ENCODE measurements at regions not wholly inside any gene's neighbourhood (a gene's known extent, or its start where the extent isn't known, plus 50 kb on each side); places are given as distances from the start of the nearest gene placed in this dataset.

- H3K4me3 ChIP-seq (ENCODE audit: control insufficient read depth, low read depth, low read length), result no peak overlapping the region
- DNase-seq (ENCODE audit: low read depth), result peak; percentile 14
- no peak for TF ChIP-seq CTCF (conservative IDR thresholded peaks at IDR 0.05; ENCODE audit: control insufficient read depth, insufficient read depth, low read depth, low read length)
Measured at GRCh38 chr20:39312676-39313075, 350.5 kb downstream of the DHX35 start.

GRCh38 chr20:39311851-39312506 lies 349.8 kb downstream of the DHX35 start:
- no peak overlapping the region for H3K4me3 ChIP-seq (ENCODE audit: control insufficient read depth, low read depth, low read length)
- TF ChIP-seq CTCF (conservative IDR thresholded peaks at IDR 0.05; ENCODE audit: control insufficient read depth, insufficient read depth, low read depth, low read length), result no peak
- no peak for DNase-seq (ENCODE audit: low read depth)

- no peak overlapping the region for H3K4me3 ChIP-seq (ENCODE audit: control insufficient read depth, low read depth, low read length)
- no peak for TF ChIP-seq CTCF (conservative IDR thresholded peaks at IDR 0.05; ENCODE audit: control insufficient read depth, insufficient read depth, low read depth, low read length)
- DNase-seq (ENCODE audit: low read depth), result no peak
Measured at GRCh38 chr20:39310363-39310995, 348.3 kb downstream of the DHX35 start.

GRCh38 chr20:39309458-39309857 lies 347.3 kb downstream of the DHX35 start:
- no peak for DNase-seq (ENCODE audit: low read depth)
- no peak for TF ChIP-seq CTCF (conservative IDR thresholded peaks at IDR 0.05; ENCODE audit: control insufficient read depth, insufficient read depth, low read depth, low read length)
- H3K4me3 ChIP-seq (ENCODE audit: control insufficient read depth, low read depth, low read length), result no peak overlapping the region

- no peak for TF ChIP-seq CTCF (conservative IDR thresholded peaks at IDR 0.05; ENCODE audit: control insufficient read depth, insufficient read depth, low read depth, low read length)
- no peak for DNase-seq (ENCODE audit: low read depth)
- no peak overlapping the region for H3K4me3 ChIP-seq (ENCODE audit: control insufficient read depth, low read depth, low read length)
Measured at GRCh38 chr20:39302312-39302711, 340.2 kb downstream of the DHX35 start.

GRCh38 chr20:39299783-39300182 lies 337.6 kb downstream of the DHX35 start:
- TF ChIP-seq CTCF (conservative IDR thresholded peaks at IDR 0.05; ENCODE audit: control insufficient read depth, insufficient read depth, low read depth, low read length), result no peak
- no peak overlapping the region for H3K4me3 ChIP-seq (ENCODE audit: control insufficient read depth, low read depth, low read length)
- DNase-seq (ENCODE audit: low read depth), result no peak
